ENCODE measurements at regions not wholly inside any gene's neighbourhood (a gene's known extent, or its start where the extent isn't known, plus 50 kb on each side); places are given as distances from the start of the nearest gene placed in this dataset.

- H3K27ac ChIP-seq: no peak overlapping the region
- WGBS, 2 donors: 85 to 90% methylated on average over 3 of the region's 3 CpGs
- H3K4me1 ChIP-seq: no peaks in the 10 kb centered on the region
- no peak overlapping the region for H3K4me3 ChIP-seq
- TF ChIP-seq EP300 (IDR thresholded peaks at IDR 0.05) (no peak), POLR2AphosphoS5 (IDR thresholded peaks at IDR 0.05) (no peak), CTCF (IDR thresholded peaks at IDR 0.05) (no peak), POLR2A (IDR thresholded peaks at IDR 0.05) (no peak)
- ATAC-seq (ENCODE audit: low FRiP score in 2 of 2) (no peak), DNase-seq (no peak)
- H3K36me3 ChIP-seq: no peaks in the 10 kb centered on the region
- H3K9me3 ChIP-seq: no peaks in the 10 kb centered on the region
- H3K27me3 ChIP-seq: no peaks in the 10 kb centered on the region
Observed at GRCh38 chr18:41347057-41347456, 608.0 kb upstream of the PIK3C3 start.

GRCh38 chr18:41343808-41344207 is 611.2 kb upstream of the PIK3C3 start:
- no peak for DNase-seq
- Histone ChIP-seq H3K9me3 (no peaks in the 10 kb centered on the region), H3K36me3 (no peaks in the 10 kb centered on the region), H3K4me3 (no peak overlapping the region), H3K27ac (no peak overlapping the region), H3K4me1 (no peaks in the 10 kb centered on the region), H3K27me3 (no peaks in the 10 kb centered on the region)
- TF ChIP-seq EP300 (IDR thresholded peaks at IDR 0.05) (no peak), POLR2A (IDR thresholded peaks at IDR 0.05) (no peak), CTCF (IDR thresholded peaks at IDR 0.05) (no peak), POLR2AphosphoS5 (IDR thresholded peaks at IDR 0.05) (no peak)
- ATAC-seq (ENCODE audit: low FRiP score in 2 of 2): no peak
- WGBS, 2 donors: 60 to 70% methylated on average over 4 of the region's 4 CpGs

GRCh38 chr18:41338341-41338740 is 616.7 kb upstream of the PIK3C3 start:
- WGBS, 2 donors: 38 to 40% methylated on average over 1 of the region's 1 CpG
- TF ChIP-seq POLR2A (IDR thresholded peaks at IDR 0.05) (no peak), EP300 (IDR thresholded peaks at IDR 0.05) (no peak), POLR2AphosphoS5 (IDR thresholded peaks at IDR 0.05) (no peak), CTCF (IDR thresholded peaks at IDR 0.05) (no peak)
- H3K27ac ChIP-seq: no peak overlapping the region
- no peak for ATAC-seq (ENCODE audit: low FRiP score in 2 of 2)
- no peaks in the 10 kb centered on the region for H3K36me3 ChIP-seq
- H3K4me3 ChIP-seq: no peak overlapping the region
- H3K9me3 ChIP-seq: no peaks in the 10 kb centered on the region
- H3K4me1 ChIP-seq: no peaks in the 10 kb centered on the region
- H3K27me3 ChIP-seq: no peaks in the 10 kb centered on the region
- no peak for DNase-seq

GRCh38 chr18:41331661-41332060 is 623.4 kb upstream of the PIK3C3 start:
- DNase-seq (no peak), ATAC-seq (ENCODE audit: low FRiP score in 2 of 2) (no peak)
- Histone ChIP-seq H3K4me3 (no peak overlapping the region), H3K27me3 (no peaks in the 10 kb centered on the region), H3K4me1 (no peaks in the 10 kb centered on the region), H3K27ac (no peak overlapping the region), H3K36me3 (no peaks in the 10 kb centered on the region), H3K9me3 (peaks cover 0 to 5% (median 0%) of the 10 kb centered on the region in 4 donors)
- TF ChIP-seq EP300 (IDR thresholded peaks at IDR 0.05): no peak
- TF ChIP-seq POLR2AphosphoS5 (IDR thresholded peaks at IDR 0.05): no peak
- no peak for TF ChIP-seq CTCF (IDR thresholded peaks at IDR 0.05)
- no peak for TF ChIP-seq POLR2A (IDR thresholded peaks at IDR 0.05)
- WGBS, 2 donors: 81 to 86% methylated on average over 1 of the region's 1 CpG

- no peaks in the 10 kb centered on the region for H3K27me3 ChIP-seq
- DNase-seq: no peak
- no peak for ATAC-seq (ENCODE audit: low FRiP score in 2 of 2)
- no peak overlapping the region for H3K4me3 ChIP-seq
- peaks cover 0 to 5% (median 0%) of the 10 kb centered on the region in 4 donors for H3K9me3 ChIP-seq
- no peaks in the 10 kb centered on the region for H3K36me3 ChIP-seq
- TF ChIP-seq POLR2AphosphoS5 (IDR thresholded peaks at IDR 0.05) (no peak), CTCF (IDR thresholded peaks at IDR 0.05) (no peak), POLR2A (IDR thresholded peaks at IDR 0.05) (no peak), EP300 (IDR thresholded peaks at IDR 0.05) (no peak)
- H3K27ac ChIP-seq: no peak overlapping the region
- H3K4me1 ChIP-seq: no peaks in the 10 kb centered on the region
- 56 to 60% methylated on average over 2 of the region's 2 CpGs for WGBS, 2 donors
Observed at GRCh38 chr18:41326311-41326710, 628.7 kb upstream of the PIK3C3 start.
